ENCODE measurements at regions not wholly inside any gene's neighbourhood (a gene's known extent, or its start where the extent isn't known, plus 50 kb on each side); places are given as distances from the start of the nearest gene placed in this dataset.

- CTCF ChIA-PET (ENCODE audit: low intra/inter-chr PET ratio, low total read pairs): no interaction called here
- WGBS (ENCODE audit: low lambda C conversion rate): 0% methylated on average over 1 of the region's 1 CpG
Observed at GRCh38 chr4:30341731-30342130, 378.4 kb upstream of the PCDH7 start.

GRCh38 chr4:30350288-30350687 is 369.9 kb upstream of the PCDH7 start:
- H3K4me1 ChIP-seq (ENCODE audit: insufficient read depth, low read length): no peaks in the 10 kb centered on the region
- H4K20me1 ChIP-seq (ENCODE audit: insufficient read depth, low read length): no peaks in the 10 kb centered on the region
- ATAC-seq (no peak), DNase-seq (ENCODE audit: low spot score) (no peak), FAIRE-seq (no peak)
- no peak overlapping the region for H2AFZ ChIP-seq (ENCODE audit: low read length)
- H3K4me3 ChIP-seq (replicated peaks in 1 of 3; ENCODE audit: insufficient read depth in 1 of 3, low read depth in 2 of 3, low read length in 3 of 3): no peak overlapping the region
- ChIA-PET CTCF (ENCODE audit: low intra/inter-chr PET ratio, low total read pairs) (no interaction called here), POLR2A (no interaction called here)
- no peak overlapping the region for H3K27ac ChIP-seq (ENCODE audit: extremely low read length, insufficient read depth, low read length)
- no peaks in the 10 kb centered on the region for H3K36me3 ChIP-seq (replicated peaks in 1 of 2; ENCODE audit: control insufficient read depth in 1 of 2, insufficient read depth in 2 of 2, low read length in 2 of 2)
- TF ChIP-seq ZSCAN9 (CRISPR knock-in tag; IDR thresholded peaks at IDR 0.05; ENCODE audit: borderline replicate concordance) (no peak), ZNF878 (CRISPR knock-in tag; IDR thresholded peaks at IDR 0.05) (no peak), CSRNP1 (CRISPR knock-in tag; IDR thresholded peaks at IDR 0.05) (no peak), ZBTB7B (CRISPR knock-in tag; IDR thresholded peaks at IDR 0.05) (no peak), ZBTB25 (CRISPR knock-in tag; IDR thresholded peaks at IDR 0.05) (no peak), DR1 (CRISPR knock-in tag; IDR thresholded peaks at IDR 0.05) (no peak), PBX2 (CRISPR knock-in tag; IDR thresholded peaks at IDR 0.05) (no peak), ZNF263 (CRISPR knock-in tag; IDR thresholded peaks at IDR 0.05) (no peak), ZNF572 (CRISPR knock-in tag; IDR thresholded peaks at IDR 0.05) (no peak), SAP130 (CRISPR knock-in tag; IDR thresholded peaks at IDR 0.05; ENCODE audit: low read depth) (no peak)
- H3K79me2 ChIP-seq (ENCODE audit: insufficient read depth, low read length): no peaks in the 10 kb centered on the region
- H3K4me2 ChIP-seq (ENCODE audit: low read depth, low read length): no peak overlapping the region
- BruUV-seq (replicated peaks): no TSS peak
- intact Hi-C loops (cut with micrococcal nuclease; ENCODE audit: unreplicated experiment) (no loop called here), in situ Hi-C loops (cut with HindIII; ENCODE audit: extremely low pct_ligation_motif_present, low pct_unique_long_range_greater_than_20kb) (no loop called here)
- H3K27me3 ChIP-seq (ENCODE audit: control insufficient read depth in 1 of 2, insufficient read depth in 2 of 2, low read length in 2 of 2): no peaks in the 10 kb centered on the region
- WGBS (ENCODE audit: low lambda C conversion rate): 0% methylated on average over 2 of the region's 2 CpGs
- H3K9me3 ChIP-seq (ENCODE audit: low read length): peaks cover 78% of the 10 kb centered on the region
- H3K9ac ChIP-seq (ENCODE audit: insufficient read depth, low read depth, low read length): no peak overlapping the region

More at GRCh38 chr4:30341731-30342130, 378.4 kb upstream of the PCDH7 start:
- no peaks in the 10 kb centered on the region for H3K79me2 ChIP-seq (ENCODE audit: insufficient read depth, low read length)
- FAIRE-seq (no peak), ATAC-seq (no peak), DNase-seq (ENCODE audit: low spot score) (no peak)
- peak overlapping the region; percentile 6 for H2AFZ ChIP-seq (ENCODE audit: low read length)
- H3K36me3 ChIP-seq (replicated peaks in 1 of 2; ENCODE audit: control insufficient read depth in 1 of 2, insufficient read depth in 2 of 2, low read length in 2 of 2): no peaks in the 10 kb centered on the region
- intact Hi-C loops (cut with micrococcal nuclease; ENCODE audit: unreplicated experiment) (no loop called here), in situ Hi-C loops (cut with HindIII; ENCODE audit: extremely low pct_ligation_motif_present, low pct_unique_long_range_greater_than_20kb) (no loop called here)
- H3K9ac ChIP-seq (ENCODE audit: insufficient read depth, low read depth, low read length): no peak overlapping the region
- no TSS peak for BruUV-seq (replicated peaks)
- H3K4me2 ChIP-seq (ENCODE audit: low read depth, low read length): no peak overlapping the region
- POLR2A ChIA-PET: no interaction called here
- H3K27ac ChIP-seq (ENCODE audit: extremely low read length, insufficient read depth, low read length): no peak overlapping the region
- H3K4me3 ChIP-seq (replicated peaks in 1 of 3; ENCODE audit: insufficient read depth in 1 of 3, low read depth in 2 of 3, low read length in 3 of 3): no peak overlapping the region
- peaks cover 60% of the 10 kb centered on the region for H3K9me3 ChIP-seq (ENCODE audit: low read length)
- H4K20me1 ChIP-seq (ENCODE audit: insufficient read depth, low read length): no peaks in the 10 kb centered on the region
- no peaks in the 10 kb centered on the region for H3K27me3 ChIP-seq (ENCODE audit: control insufficient read depth in 1 of 2, insufficient read depth in 2 of 2, low read length in 2 of 2)
- TF ChIP-seq ZFY (CRISPR knock-in tag; IDR thresholded peaks at IDR 0.05) (no peak), PAF1 (CRISPR knock-in tag; IDR thresholded peaks at IDR 0.05) (no peak), RAD21 (CRISPR knock-in tag; IDR thresholded peaks at IDR 0.05) (no peak), ZNF34 (CRISPR knock-in tag; IDR thresholded peaks at IDR 0.05; ENCODE audit: borderline replicate concordance) (no peak), MAFK (conservative IDR thresholded peaks at IDR 0.05 in 1 of 2, IDR thresholded peaks at IDR 0.05 in 1 of 2; ENCODE audit: low read length in 2 of 2) (no peak), ZNF670 (CRISPR knock-in tag; IDR thresholded peaks at IDR 0.05; ENCODE audit: borderline replicate concordance) (no peak), FLYWCH1 (CRISPR knock-in tag; IDR thresholded peaks at IDR 0.05) (no peak), NFIC (IDR thresholded peaks at IDR 0.05; ENCODE audit: low read length) (no peak), SMARCE1 (IDR thresholded peaks at IDR 0.05; ENCODE audit: borderline replicate concordance) (no peak), LBX2 (CRISPR knock-in tag; IDR thresholded peaks at IDR 0.05; ENCODE audit: borderline replicate concordance) (no peak), PHF21A (CRISPR knock-in tag; IDR thresholded peaks at IDR 0.05) (no peak), ZNF251 (CRISPR knock-in tag; IDR thresholded peaks at IDR 0.05) (no peak)
- H3K4me1 ChIP-seq (ENCODE audit: insufficient read depth, low read length): no peaks in the 10 kb centered on the region
